GM21381 (cell line): ENCODE measurements at regions not wholly inside any gene's neighbourhood (a gene's known extent, or its start where the extent isn't known, plus 50 kb on each side); places are given as distances from the start of the nearest gene placed in this dataset.
"Not testable (repeated sequence)": the region's sequence is repeated elsewhere in the genome, so short reads cannot be mapped to it uniquely, and the experiment has no call there.

Experiments
- ATAC-seq: cut with Tn5 transposase; IDR thresholded peaks from one replicate; pipeline ENCODE4 v1.9.1; 2021; ENCODE audit warnings: mild to moderate bottlenecking, moderate library complexity; ENCODE audit not compliant: unreplicated experiment

DNA sequence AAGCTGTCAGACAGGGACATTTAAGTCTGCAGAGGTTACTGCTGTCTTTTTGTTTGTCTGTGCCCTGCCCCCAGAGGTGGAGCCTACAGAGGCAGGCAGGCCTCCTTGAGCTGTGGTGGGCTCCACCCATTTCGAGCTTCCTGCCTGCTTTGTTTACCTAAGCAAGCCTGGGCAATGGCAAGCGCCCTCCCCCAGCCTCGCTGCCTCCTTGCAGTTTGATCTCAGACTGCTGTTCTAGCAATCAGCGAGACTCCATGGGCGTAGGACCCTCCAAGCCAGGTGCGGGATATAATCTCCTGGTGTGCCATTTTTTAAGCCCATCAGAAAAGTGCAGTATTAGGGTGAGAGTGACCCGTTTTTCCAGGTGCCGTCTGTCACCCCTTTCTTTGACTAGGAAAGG lies 53.6 kb upstream of the EDA2R start:
- not testable (repeated sequence) for ATAC-seq
